ENCODE measurements at regions not wholly inside any gene's neighbourhood (a gene's known extent, or its start where the extent isn't known, plus 50 kb on each side); places are given as distances from the start of the nearest gene placed in this dataset.

DNA sequence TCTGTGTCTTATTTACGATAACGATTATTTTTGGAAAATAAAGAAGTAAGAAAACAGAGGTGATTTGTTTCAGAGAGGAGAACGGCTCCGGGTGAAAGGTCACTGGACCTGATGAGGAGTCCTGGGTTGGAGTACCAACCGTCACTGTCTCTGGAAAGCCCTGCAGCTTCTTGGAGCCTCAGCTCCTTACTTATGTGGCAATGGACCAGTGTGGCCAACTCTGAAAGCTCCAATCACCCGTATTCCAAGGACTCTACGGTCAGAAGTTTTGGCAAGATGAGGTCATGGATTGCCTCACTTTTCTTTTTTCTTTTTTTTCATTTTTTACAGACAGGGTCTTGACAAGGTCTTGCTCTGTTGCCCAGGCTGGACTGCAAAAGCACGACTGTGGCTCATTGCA lies 84.8 kb downstream of the KLF4 start:
- no peaks in the 10 kb centered on the region for H3K9me2 ChIP-seq (replicated peaks; ENCODE audit: insufficient read depth)
- H3K9me3 ChIP-seq (ENCODE audit: low read depth): no peaks in the 10 kb centered on the region
- TF ChIP-seq, protein P1, sequence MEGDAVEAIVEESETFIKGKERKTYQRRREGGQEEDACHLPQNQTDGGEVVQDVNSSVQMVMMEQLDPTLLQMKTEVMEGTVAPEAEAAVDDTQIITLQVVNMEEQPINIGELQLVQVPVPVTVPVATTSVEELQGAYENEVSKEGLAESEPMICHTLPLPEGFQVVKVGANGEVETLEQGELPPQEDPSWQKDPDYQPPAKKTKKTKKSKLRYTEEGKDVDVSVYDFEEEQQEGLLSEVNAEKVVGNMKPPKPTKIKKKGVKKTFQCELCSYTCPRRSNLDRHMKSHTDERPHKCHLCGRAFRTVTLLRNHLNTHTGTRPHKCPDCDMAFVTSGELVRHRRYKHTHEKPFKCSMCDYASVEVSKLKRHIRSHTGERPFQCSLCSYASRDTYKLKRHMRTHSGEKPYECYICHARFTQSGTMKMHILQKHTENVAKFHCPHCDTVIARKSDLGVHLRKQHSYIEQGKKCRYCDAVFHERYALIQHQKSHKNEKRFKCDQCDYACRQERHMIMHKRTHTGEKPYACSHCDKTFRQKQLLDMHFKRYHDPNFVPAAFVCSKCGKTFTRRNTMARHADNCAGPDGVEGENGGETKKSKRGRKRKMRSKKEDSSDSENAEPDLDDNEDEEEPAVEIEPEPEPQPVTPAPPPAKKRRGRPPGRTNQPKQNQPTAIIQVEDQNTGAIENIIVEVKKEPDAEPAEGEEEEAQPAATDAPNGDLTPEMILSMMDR (IDR thresholded peaks at IDR 0.05; ENCODE audit: poor library complexity): no peak
- TF ChIP-seq EZH2 (IDR thresholded peaks at IDR 0.05; ENCODE audit: borderline replicate concordance) (no peak), EZH2phosphoT487 (IDR thresholded peaks at IDR 0.05; ENCODE audit: low read depth, severe bottlenecking, unreplicated experiment) (no peak)
- H3K27me3 ChIP-seq: no peaks in the 10 kb centered on the region
- H3K36me3 ChIP-seq (replicated peaks; ENCODE audit: insufficient read depth, low read depth): no peaks in the 10 kb centered on the region
- no peak overlapping the region for H3K27ac ChIP-seq
- no peak overlapping the region for H3K4me3 ChIP-seq
- peaks cover 12% of the 10 kb centered on the region for H3K4me1 ChIP-seq (ENCODE audit: insufficient read depth)
- no peak overlapping the region for H3K4me2 ChIP-seq
- H3K79me2 ChIP-seq: no peaks in the 10 kb centered on the region
- DNase-seq (ENCODE audit: low spot score): no peak
- 91% methylated on average over 8 of the region's 8 CpGs for WGBS (ENCODE audit: low lambda C conversion rate, missing lambda C conversion rate)
- H2AFZ ChIP-seq: no peak overlapping the region
- no peaks in the 10 kb centered on the region for H4K20me1 ChIP-seq (ENCODE audit: insufficient read depth, poor library complexity, severe bottlenecking)

DNA sequence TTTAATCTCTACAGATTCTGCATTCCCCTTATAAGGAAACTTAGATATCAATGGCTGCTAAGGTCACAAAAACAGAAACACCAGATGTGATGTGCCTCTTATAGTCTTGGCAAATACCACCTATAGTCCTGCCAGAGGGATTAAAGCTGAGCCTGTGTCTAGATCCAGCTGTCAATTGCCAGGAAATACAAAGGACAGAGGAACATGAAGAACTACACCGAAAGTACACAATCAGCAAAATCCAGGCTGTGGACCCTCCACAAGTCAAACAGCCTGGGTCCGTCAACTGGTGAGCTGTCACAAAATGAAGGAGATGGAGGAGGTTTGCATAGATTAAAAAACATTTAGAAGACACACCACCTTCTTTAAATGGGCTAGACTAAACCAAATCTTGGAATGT lies 85.4 kb downstream of the KLF4 start:
- Histone ChIP-seq H3K79me2 (no peaks in the 10 kb centered on the region), H2AFZ (no peak overlapping the region), H3K36me3 (replicated peaks; ENCODE audit: insufficient read depth, low read depth) (no peaks in the 10 kb centered on the region), H3K4me1 (ENCODE audit: insufficient read depth) (peaks cover 12% of the 10 kb centered on the region), H3K27ac (no peak overlapping the region), H4K20me1 (ENCODE audit: insufficient read depth, poor library complexity, severe bottlenecking) (no peaks in the 10 kb centered on the region), H3K9me3 (ENCODE audit: low read depth) (no peaks in the 10 kb centered on the region), H3K9me2 (replicated peaks; ENCODE audit: insufficient read depth) (no peaks in the 10 kb centered on the region), H3K4me2 (no peak overlapping the region), H3K27me3 (no peaks in the 10 kb centered on the region), H3K4me3 (no peak overlapping the region)
- no peak for DNase-seq (ENCODE audit: low spot score)
- TF ChIP-seq EZH2phosphoT487 (IDR thresholded peaks at IDR 0.05; ENCODE audit: low read depth, severe bottlenecking, unreplicated experiment) (no peak), EZH2 (IDR thresholded peaks at IDR 0.05; ENCODE audit: borderline replicate concordance) (no peak)
- TF ChIP-seq, protein P1 (IDR thresholded peaks at IDR 0.05; ENCODE audit: poor library complexity): no peak
- WGBS (ENCODE audit: low lambda C conversion rate, missing lambda C conversion rate): 40% methylated on average over 2 of the region's 2 CpGs

DNA sequence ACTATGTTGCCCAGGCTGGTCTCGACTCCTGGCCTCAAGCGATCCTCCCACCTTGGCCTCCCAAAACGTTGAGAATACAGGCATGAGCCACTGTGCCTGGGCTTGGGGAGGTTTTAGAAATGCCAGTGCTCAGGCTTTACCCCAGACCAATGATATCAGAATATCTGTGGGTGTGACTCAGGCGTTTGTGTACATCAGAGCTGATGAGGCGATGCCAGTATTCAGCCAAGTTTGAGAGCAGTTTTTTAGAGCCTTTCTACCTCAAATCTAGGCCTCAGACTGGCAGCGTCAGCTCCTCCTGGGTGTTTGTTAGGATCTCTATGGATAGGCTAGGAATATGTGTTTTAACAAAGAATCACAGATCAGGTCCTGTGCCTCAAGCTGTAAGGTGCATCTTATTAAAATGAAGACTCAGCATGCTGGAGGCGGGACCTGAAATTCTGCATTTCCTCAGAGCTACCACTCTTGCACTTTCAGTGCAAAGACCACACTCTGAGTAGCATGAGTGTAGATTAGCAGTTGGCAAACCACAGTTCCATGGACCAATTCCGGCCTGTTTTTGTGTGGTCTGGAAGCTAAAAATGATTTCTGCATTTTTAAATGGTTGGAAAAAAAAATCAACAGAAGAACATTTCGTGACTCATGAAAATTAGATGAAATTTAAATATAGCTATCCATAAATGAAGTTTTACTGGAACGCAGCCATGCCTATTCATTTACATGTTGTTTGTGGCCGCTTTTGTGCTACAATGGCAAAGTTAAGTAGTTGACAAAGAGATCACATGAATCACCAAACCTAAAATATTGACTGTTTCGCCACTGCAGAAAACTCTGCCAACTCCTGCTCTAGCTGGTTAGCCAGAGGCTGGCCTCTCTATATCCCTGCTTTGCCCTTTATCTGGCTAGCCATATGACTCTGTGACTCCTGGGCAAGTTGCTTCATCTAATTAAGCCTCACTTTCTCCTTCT lies 92.2 kb downstream of the KLF4 start:
- no peaks in the 10 kb centered on the region for H3K79me2 ChIP-seq
- TF ChIP-seq, protein P1 (IDR thresholded peaks at IDR 0.05; ENCODE audit: poor library complexity): no peak
- TF ChIP-seq EZH2phosphoT487 (IDR thresholded peaks at IDR 0.05; ENCODE audit: low read depth, severe bottlenecking, unreplicated experiment) (no peak), EZH2 (IDR thresholded peaks at IDR 0.05; ENCODE audit: borderline replicate concordance) (no peak)
- no peak overlapping the region for H3K27ac ChIP-seq
- no peak overlapping the region for H2AFZ ChIP-seq
- WGBS (ENCODE audit: low lambda C conversion rate, missing lambda C conversion rate): 90% methylated on average over 12 of the region's 12 CpGs
- H3K9me3 ChIP-seq (ENCODE audit: low read depth): no peaks in the 10 kb centered on the region
- no peaks in the 10 kb centered on the region for H3K27me3 ChIP-seq
- no peaks in the 10 kb centered on the region for H4K20me1 ChIP-seq (ENCODE audit: insufficient read depth, poor library complexity, severe bottlenecking)
- no peaks in the 10 kb centered on the region for H3K4me1 ChIP-seq (ENCODE audit: insufficient read depth)
- no peaks in the 10 kb centered on the region for H3K9me2 ChIP-seq (replicated peaks; ENCODE audit: insufficient read depth)
- H3K4me3 ChIP-seq: no peak overlapping the region
- H3K4me2 ChIP-seq: no peak overlapping the region
- no peaks in the 10 kb centered on the region for H3K36me3 ChIP-seq (replicated peaks; ENCODE audit: insufficient read depth, low read depth)
- no peak for DNase-seq (ENCODE audit: low spot score)

Data from hepatocyte (in vitro differentiated cells).